ENCODE measurements at regions not wholly inside any gene's neighbourhood (a gene's known extent, or its start where the extent isn't known, plus 50 kb on each side); places are given as distances from the start of the nearest gene placed in this dataset.

DNA sequence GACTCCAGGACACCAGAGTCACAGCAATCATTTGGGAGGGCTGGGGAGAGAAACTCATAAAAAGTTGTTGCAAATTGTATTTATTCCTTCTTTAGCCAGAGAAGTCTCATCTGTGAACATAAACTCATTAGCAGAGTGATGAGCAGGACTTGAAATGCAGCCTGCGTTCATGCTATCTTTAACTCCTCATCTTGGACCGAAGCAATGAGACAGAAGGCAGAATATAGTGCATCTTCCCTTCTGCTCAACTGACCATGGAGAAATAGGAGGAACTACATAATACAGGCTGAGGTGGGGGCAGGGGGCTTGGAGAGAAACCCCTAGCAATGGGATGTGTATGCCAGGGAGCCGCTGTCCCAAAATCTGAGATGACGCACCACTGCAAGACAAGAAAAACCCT, 121.8 kb upstream of the AJAP1 start:
- FAIRE-seq = no peak
- DNase-seq (ENCODE audit: insufficient read length, low spot score) = no peak

DNA sequence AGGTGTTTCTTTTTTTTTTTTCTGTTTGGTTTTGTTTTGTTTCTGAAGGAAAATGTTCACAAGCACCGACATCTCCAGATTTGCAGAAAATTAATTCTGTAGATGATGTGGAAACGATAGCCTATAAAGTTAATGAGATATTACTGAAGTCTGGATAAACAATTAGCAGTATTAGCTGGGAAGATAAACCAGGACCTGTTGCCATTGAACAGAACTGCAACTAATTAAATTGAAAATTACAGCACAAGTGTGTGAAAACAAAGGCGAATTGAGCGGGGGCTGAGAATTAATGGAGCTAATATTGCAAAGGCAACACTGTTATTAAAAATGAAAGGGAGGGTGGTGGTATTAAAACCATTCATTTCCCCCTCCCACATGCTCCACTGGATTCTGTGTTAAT, 107.5 kb upstream of the AJAP1 start:
- no peak for DNase-seq (ENCODE audit: insufficient read length, low spot score)
- FAIRE-seq = no peak

DNA sequence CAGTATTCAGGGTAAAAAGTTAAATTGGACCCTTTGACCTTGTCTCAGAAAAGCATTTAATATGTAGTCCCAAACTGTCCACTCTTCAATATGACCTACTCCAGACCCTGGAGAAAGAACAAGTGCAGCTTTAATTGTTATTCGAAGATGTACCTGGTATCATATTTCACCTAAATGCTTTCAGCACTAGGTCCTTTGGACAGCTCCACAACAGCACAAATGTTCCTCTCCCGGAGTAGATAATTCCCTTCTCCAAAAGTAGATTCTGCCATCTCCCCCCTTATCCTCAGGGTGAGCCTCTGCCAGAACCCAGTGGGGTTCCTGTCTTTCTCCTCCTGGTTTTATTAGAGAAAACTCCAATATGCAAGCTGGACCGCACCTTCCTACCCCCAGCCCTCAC, 104.5 kb upstream of the AJAP1 start:
- FAIRE-seq (no peak), DNase-seq (ENCODE audit: insufficient read length, low spot score) (no peak)

DNA sequence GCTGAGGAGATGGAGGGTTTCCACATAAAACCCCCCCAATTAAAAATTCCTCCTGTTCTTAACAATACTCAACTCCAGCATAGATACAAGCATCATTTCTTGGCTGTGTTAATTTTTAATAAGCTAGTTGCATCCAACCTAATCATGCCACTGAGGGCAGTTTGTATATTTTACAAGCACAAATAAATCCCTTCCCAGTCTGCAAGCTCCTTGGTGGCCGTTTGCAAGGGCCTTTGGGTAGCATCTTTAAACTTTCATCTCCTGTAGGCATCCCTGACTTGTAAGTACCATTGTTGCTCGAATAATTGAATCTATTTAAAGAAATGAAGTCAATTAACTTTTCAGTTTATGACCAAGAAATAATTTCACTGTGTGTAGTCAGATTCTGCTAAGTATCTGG, 103.5 kb upstream of the AJAP1 start:
- FAIRE-seq (no peak), DNase-seq (ENCODE audit: insufficient read length, low spot score) (no peak)

DNA sequence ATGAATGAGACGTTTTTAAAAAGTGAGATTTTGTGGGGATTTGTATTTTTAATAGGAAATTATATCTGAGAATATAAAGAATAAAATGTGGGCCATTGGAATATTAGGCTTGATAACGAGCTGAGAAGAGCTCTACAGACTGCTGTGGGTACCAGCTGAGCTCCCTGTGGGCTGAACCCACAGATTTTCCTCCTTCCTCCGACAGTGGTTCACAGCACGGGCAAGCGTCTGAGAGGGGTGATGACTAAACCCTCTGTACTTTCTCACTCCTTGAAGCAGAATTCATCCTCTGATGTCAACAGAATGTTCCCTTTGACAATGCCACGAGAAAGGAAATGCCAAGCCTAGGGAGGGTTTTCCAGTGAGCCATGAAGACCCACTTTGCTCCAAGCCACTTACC, 102.7 kb upstream of the AJAP1 start:
- FAIRE-seq = no peak

DNA sequence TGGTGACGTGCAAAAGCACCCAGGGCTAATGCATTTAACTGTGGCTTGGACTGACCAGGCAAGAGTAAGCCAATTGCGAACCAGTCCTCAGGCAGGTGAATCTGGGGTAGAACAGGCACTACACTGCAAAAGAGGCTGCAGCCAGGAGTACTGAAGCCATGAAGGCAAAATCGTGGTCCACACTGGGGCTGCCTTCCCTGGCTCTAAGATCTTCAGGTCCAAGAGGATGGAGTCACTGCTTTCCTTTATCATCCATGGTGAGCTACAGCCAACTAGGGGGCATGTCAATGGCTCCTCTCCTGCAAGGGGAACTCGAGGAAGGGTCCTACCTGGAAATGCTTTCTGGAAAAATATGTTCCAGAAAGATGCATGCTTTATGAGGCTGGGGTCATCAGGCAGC, 100.6 kb upstream of the AJAP1 start:
- DNase-seq (ENCODE audit: insufficient read length, low spot score) (no peak), FAIRE-seq (no peak)

More for the DNA sequence above, 102.7 kb upstream of the AJAP1 start:
- DNase-seq (ENCODE audit: insufficient read length, low spot score) = no peak

DNA sequence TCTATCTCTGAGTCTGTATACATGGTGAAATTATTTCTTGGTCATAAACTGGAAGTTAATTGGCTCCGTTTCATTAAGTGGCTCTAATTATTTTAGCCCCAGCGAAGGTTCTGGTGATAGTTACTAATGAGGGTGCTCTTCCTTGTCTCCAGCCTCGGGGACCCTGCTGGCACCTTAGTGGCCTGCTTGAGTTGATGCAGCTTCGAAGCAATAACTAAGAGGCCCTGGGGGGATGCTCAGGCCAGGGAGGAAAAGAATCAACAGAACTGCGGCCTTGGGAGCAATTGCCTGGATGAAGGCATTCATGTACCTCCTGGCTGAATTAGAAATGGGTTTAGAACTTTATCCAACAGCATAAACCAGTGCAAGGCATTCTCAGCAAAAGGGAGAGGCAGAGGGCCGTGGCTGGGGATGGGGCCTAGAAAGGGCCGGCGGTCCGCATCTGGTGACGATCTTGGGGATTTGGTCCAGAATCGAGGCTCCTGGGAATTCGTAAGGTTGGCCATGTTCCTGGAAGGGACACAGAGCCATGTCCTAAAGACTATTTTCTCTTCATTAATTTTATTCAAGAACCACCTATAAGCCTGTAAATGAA, 100.0 kb upstream of the AJAP1 start:
- DNase-seq (ENCODE audit: insufficient read length, low spot score) = no peak
- FAIRE-seq = no peak

DNA sequence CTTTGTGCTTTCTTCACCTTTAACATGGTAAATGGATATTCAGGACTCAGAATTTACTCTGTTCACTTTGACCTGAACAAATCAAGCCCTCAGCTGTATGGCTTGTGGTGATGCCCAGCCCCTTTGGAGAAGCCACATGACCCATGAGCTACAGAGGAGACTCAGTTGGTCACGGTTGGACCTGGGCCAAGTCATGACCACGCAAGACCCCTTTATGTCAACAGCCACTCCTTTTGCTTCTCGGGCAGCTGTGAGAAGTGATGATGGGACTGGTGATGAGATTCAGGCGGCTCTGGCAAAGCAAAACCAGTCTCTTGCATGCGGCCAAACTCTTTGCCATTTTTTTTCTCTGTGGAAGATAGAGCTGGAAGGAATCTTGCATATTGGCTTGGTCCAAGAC, 96.5 kb upstream of the AJAP1 start:
- no peak for FAIRE-seq

DNA sequence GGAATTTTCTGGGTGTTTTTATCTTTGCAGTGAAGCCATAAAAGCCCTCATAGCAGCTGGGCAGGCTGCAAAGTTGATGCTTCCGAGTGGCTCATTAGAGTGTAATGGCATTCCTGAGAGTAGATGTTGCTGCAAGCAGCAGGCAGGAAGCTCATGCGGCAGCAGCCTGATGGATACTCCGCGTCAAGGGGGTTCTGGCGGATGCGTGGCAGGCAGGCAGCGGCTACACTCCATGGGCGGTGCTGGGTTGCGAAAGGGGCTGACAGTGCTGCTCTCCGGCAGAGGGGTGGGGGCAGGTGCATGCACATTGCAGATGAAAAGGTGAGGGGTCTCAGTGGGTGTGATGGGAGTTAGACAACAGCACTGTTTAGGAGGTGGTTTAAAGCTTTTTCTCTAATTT, 93.2 kb upstream of the AJAP1 start:
- FAIRE-seq (no peak), DNase-seq (ENCODE audit: insufficient read length, low spot score) (no peak)

More for the DNA sequence above, 96.5 kb upstream of the AJAP1 start:
- no peak for DNase-seq (ENCODE audit: insufficient read length, low spot score)

DNA sequence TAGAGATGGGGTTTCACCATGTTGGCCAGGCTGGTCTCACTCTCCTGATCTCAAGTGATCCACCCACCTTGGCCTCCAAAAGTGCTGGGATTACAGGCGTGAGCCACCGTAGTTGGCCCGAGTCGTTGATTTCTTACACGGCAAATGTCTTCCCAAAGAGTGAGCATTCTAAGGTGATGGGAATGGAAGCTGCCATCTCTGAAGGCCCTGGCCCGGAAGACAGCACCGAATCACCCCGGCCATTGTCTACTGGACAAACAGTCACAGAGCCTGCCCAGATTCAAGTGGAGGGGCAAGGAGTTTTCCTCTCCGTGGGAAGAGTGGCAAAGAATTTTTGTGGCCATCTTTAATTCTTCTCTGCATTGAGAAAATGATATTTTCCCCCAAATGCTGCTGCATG, 92.1 kb upstream of the AJAP1 start:
- no peak for DNase-seq (ENCODE audit: insufficient read length, low spot score)

DNA sequence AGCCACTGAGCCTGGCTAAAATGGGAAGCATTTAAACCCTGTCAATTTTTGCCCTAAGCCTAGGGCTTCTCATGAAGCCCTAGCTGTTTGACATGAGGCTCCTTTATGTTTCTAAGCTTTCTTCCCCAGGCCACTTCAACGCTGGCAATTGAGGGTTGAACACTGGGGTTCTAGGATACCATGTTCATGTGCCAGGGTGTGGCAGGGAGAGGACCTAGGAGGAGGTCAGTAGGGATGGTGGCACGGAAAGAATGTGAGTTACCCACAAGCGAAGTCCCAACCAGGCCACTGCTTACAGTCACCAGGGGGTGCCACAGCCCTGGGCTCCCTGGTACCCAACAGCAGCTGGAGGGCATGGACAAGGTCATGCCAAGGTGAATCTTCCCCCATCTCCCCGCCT, 90.8 kb upstream of the AJAP1 start:
- no peak for DNase-seq (ENCODE audit: insufficient read length, low spot score)
- no peak for FAIRE-seq

More for the DNA sequence above, 92.1 kb upstream of the AJAP1 start:
- no peak for FAIRE-seq

DNA sequence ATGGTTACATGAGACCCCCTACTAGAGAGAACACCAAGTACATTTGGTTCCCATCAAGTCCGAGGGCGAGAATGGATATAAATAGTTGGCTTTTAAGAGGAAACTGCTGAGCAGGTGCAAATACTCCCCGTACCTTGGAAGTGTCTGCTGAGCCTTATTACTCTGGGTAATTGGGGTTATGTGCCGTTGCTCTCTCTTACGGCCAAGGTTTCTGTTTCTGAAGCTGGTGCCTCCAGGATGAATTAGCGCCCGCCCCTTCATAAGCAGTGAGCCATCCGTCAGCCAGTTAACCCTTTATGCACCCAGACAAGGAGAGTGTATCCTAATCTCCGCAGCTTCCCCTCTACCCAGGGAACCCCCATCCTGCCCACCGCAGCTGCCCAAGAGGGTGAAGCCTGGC, 90.4 kb upstream of the AJAP1 start:
- no peak for DNase-seq (ENCODE audit: insufficient read length, low spot score)
- no peak for FAIRE-seq

DNA sequence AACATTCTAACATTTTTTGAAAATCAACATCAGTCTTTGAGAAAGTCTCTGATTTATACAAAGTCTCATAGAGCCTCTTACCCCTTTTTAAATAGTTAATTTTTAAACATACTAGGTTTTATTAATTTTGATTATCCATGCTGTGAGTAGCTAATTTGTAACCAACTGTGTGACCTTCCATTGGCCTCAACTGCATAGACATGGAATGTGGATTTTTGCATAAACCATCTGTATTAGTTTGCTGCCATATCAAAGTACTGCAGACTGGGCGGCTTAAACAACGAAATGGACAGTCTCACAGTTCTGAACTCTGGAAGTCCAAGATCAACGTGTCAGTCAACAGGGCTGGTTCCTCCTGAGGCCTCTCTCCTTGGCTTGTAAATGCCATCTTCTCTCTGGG, 89.2 kb upstream of the AJAP1 start:
- no peak for DNase-seq (ENCODE audit: insufficient read length, low spot score)
- FAIRE-seq = no peak

DNA sequence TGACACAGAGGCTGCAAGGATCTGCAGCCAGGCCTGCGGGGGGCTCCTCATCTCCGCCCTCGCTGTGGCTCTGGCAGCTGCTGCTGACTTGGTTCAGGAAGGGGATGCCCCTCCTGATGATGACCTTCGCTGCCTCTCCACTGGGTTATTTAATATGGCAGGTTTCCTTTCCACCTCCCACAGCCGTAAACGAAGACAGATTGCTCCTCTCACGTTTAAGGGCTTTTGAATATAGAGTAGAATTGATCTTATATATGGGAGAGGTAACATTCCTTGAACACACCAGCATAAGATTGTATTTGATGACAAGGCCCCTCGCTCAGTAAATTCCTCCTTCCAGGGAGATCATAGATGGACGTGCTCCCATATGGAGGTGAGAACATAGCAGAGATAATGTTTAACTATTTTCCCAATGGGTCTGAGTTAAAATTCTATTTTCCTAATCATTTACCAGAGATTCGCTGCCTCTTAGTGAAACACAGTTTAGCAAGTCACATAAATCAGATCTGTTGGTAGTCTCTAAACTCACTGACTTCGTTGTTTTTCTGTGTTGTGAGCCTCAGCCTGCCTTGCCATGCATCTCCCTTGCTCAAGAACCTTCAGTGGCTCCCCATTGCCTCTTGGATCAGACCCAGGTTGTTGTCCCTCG, 88.5 kb upstream of the AJAP1 start:
- DNase-seq (ENCODE audit: insufficient read length, low spot score) (no peak), FAIRE-seq (no peak)

DNA sequence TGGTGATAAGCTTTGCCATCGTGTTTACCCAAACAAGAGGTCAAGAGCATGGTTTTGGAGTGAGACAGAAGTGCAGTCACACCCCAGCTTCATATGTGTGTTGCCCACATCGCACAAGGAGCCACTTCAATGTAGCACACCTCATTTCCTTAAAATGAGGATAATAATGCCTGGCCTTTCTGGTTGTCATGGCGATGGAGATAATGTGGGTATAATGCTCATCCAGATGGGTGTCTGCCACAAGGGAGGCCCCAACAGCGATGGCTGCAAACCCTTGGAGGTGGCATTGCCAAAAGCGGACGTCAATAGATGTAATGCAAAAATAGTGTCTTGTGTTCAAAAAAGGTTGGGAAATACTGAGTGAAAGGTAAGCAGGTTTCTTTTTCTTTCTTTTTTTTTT, 83.1 kb upstream of the AJAP1 start:
- no peak for FAIRE-seq

DNA sequence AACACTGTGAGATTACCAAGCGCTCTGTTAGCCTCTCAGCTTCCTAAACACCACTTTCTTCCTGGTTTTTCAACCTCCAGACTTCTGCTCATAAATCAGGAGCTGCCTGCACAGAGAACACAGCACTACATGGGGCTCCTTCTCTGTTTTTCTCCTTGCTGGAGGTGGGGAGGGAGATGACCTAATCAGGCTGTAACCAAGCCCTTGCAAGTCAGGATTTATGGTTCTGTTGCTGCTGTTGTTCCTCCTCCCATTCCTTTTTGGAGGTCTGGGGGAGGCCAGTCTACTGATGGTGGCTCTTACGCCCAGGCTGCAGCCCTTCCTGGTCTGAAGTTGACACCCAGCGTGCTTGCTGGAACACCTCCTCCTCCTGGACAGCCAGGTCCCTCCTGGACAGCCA, 80.9 kb upstream of the AJAP1 start:
- FAIRE-seq (no peak), DNase-seq (ENCODE audit: insufficient read length, low spot score) (no peak)

More for the DNA sequence above, 83.1 kb upstream of the AJAP1 start:
- no peak for DNase-seq (ENCODE audit: insufficient read length, low spot score)

DNA sequence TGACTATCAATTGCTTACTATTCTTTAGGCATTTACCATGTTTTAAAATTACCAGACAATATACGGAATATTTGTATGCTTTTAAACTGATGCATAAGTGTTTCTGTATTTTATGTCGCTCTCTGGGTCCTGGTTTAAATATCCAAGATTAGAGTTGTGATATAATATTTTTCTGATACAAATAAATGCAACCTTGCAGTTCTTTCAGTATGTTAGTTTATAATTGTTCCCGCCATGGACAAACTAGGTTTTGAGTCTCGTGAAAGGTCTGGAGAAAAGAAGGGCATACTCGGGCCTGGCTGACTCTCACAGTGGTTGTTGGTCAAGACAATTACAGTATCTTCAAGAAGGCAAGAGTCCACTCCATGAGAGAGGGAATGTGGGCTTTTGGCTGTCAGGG, 72.6 kb upstream of the AJAP1 start:
- FAIRE-seq = no peak
- no peak for DNase-seq (ENCODE audit: insufficient read length, low spot score)

DNA sequence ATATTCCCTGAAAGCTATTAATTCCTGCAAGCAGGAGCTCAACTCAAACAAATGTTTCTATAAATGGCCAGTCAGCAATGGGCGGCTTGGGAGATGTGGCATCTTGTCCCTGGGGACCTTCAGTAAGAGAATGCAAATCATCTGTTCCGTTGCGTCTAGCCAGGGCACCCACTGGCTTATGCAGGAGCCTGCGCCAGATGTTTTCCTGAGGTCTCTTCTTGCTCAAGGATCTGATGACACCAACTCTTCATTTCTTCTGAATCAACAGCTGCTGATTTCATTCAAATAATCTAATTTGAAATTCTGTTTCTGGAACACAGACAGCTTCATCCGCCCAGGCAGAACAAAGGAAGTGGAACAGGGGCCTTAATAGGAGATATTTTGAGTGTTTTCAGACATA, 70.0 kb upstream of the AJAP1 start:
- no peak for FAIRE-seq
- DNase-seq (ENCODE audit: insufficient read length, low spot score) = no peak

DNA sequence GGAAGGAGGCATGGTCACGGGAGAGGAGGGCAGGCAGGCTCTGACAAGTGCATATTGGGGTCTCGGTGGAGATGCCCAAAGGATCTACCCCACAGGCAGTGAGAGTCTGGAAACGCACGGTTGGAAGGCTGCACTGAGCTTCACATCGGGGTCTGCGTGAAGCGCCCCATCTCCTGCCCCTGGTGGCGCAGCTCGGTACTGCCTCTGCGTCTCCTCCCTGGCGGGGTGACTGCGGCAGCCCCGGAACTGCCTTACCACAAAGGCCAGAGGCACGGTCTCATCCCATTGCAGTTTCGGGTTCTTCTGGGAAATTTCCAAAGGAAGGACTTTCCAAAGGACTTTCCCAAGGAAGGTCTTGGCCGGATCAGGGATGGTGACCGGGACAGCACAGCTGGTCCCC, 69.2 kb upstream of the AJAP1 start:
- DNase-seq (ENCODE audit: insufficient read length, low spot score) (peak; percentile 58), FAIRE-seq (peak; percentile 8)

DNA sequence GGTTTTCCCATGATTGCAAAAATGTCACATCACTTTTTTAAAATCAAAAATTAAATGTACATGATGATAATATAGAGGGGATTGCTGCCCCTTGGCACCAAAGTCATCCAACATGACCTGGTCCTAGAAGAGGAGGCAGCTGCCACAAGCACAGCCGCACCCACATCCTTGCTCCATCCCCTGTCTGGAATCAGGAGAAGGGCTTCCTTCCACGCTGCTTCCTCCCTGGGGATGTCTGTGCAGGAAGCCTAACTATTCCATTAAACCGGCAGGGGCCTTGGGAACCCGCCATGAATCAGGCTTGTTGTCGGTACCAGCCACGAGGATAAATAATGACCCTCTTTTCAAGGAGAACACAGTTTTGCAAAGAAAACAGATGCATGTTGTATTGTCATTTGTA, 68.7 kb upstream of the AJAP1 start:
- DNase-seq (ENCODE audit: insufficient read length, low spot score) (no peak), FAIRE-seq (no peak)

DNA sequence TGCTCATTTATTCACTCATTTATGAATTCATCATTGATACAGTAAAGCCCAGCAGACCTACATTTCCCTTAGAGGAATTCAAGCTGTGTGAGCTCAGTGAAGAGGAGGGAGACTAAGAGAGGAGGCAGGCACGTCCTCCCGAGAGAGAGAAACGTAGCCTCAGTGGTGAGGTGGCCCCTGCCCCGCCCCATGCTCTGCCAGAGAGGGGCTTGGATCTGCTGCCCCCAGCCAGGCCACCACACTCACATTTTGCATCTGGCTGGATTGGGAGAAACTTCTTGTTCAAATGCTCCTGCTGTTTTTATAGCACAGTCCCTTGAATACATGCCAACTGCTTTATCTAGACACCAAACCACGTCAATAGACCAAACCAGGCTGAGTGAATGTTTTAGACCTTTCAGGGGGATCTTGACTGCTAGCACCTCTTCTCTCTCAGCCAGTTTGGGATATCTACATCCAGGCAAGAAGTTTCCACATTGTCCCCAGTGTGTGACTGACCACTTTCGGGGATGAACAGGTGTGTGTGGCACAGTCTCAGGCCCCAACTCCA, 67.7 kb upstream of the AJAP1 start:
- FAIRE-seq = no peak
- no peak for DNase-seq (ENCODE audit: insufficient read length, low spot score)

DNA sequence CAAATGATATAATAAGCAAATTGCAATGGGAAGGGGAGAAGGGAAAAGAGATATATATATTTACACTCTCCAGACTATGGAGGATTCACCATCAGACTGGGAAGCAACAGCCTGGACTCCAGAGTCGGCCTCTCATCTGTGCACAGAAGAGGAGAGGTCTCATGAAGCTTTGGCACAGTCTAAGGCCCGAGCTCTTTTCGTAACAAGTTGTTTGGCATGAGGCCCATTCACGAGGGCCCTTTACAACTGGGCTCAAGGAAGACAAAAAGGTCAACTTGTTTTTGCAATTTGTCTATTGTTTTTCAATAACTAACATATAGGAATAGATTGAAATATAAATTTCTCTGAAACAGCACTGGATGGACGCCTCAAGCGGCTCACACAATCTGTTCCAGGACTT, 66.7 kb upstream of the AJAP1 start:
- DNase-seq (ENCODE audit: insufficient read length, low spot score) (no peak), FAIRE-seq (no peak)

DNA sequence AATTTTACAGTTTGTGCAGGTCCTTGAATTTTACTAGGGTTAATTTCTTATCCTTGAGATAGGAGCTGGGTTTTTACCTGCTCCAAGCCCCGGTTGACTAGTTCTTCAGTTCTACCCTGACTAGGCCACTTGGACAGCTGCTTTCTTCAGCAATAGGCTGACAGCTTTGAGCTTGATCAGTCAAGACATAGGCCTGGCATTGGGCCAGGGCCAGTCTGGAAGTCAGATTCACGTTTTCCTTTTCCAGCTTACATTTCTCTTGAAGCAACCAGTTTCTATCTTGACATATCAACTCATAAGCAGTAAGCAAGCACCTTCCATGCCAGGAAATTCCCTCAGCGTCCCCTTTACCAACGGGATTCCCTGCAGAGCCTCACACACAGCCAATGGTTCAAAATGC, 63.7 kb upstream of the AJAP1 start:
- DNase-seq (ENCODE audit: insufficient read length, low spot score) = no peak
- no peak for FAIRE-seq

Measured in GM19239 (cell line).